GM23338 (cell line): ENCODE measurements at regions not wholly inside any gene's neighbourhood (a gene's known extent, or its start where the extent isn't known, plus 50 kb on each side); places are given as distances from the start of the nearest gene placed in this dataset.

Experiments
- ATAC-seq: fragments of 200-7000 bp; cut with Tn5 transposase; 3 replicates; pipeline ENCODE4 v1.9.1; 2020
- DNase-seq: peaks from one replicate; pipeline ENCODE4 v3.0.0-alpha.2; 2015; ENCODE audit warnings: low spot score
- H2AFZ ChIP-seq: fragments of 200-600 bp; sonication (generic); 2 replicates; pipeline ENCODE4 v1.8.0; 2016; ENCODE audit warnings: antibody characterized with exemption, mild to moderate bottlenecking, moderate library complexity
- H3F3A ChIP-seq: fragments of 200-600 bp; sonication (generic); replicated peaks from 2 replicates; pipeline ENCODE4 v1.8.0; 2017; ENCODE audit warnings: antibody characterized with exemption, mixed run types, low read depth
- H3K27ac ChIP-seq: fragments of 200-600 bp; sonication (generic); 2 replicates; pipeline ENCODE4 v1.6.1; 2016; ENCODE audit warnings: low read depth
- H3K27me3 ChIP-seq: fragments of 200-600 bp; sonication (generic); 2 replicates; pipeline ENCODE4 v1.8.0; 2016; ENCODE audit warnings: mild to moderate bottlenecking, mixed run types, moderate library complexity; ENCODE audit not compliant: insufficient read depth
- H3K36me3 ChIP-seq: fragments of 200-600 bp; sonication (generic); 2 replicates; pipeline ENCODE4 v1.8.0; 2016; ENCODE audit warnings: mild to moderate bottlenecking; ENCODE audit not compliant: insufficient read depth
- H3K4me1 ChIP-seq: fragments of 200-600 bp; sonication (generic); 2 replicates; pipeline ENCODE4 v1.8.0; 2016; ENCODE audit warnings: mild to moderate bottlenecking, moderate library complexity; ENCODE audit not compliant: insufficient read depth
- H3K4me2 ChIP-seq: fragments of 200-600 bp; sonication (generic); 2 replicates; pipeline ENCODE4 v1.7.1; 2017; ENCODE audit warnings: mixed run types
- H3K4me3 ChIP-seq: fragments of 200-600 bp; sonication (generic); 2 replicates; pipeline ENCODE4 v1.6.1; 2016; ENCODE audit warnings: mixed run types
- H3K79me2 ChIP-seq: fragments of 200-600 bp; sonication (generic); replicated peaks from 2 replicates; pipeline ENCODE4 v1.8.0; 2017; ENCODE audit warnings: mild to moderate bottlenecking; ENCODE audit not compliant: insufficient read depth
- H3K9me2 ChIP-seq: fragments of 200-600 bp; sonication (generic); 2 replicates; pipeline ENCODE4 v1.8.0; 2017; ENCODE audit not compliant: insufficient read depth
- H4K20me1 ChIP-seq: fragments of 200-600 bp; sonication (generic); replicated peaks from 2 replicates; pipeline ENCODE4 v1.8.0; 2017; ENCODE audit warnings: mild to moderate bottlenecking; ENCODE audit not compliant: insufficient read depth
- H3K27ac Mint-ChIP-seq: 2 replicates; pipeline ENCODE4 v1.8.0; 2020; ENCODE audit warnings: inconsistent platforms, mild to moderate bottlenecking, moderate library complexity, mixed read lengths
- H3K27me3 Mint-ChIP-seq: 3 replicates; pipeline ENCODE4 v1.8.0; 2022; ENCODE audit warnings: low read depth, mild to moderate bottlenecking, moderate library complexity, mixed read lengths, inconsistent platforms; ENCODE audit not compliant: insufficient read depth, poor library complexity
- H3K36me3 Mint-ChIP-seq: 3 replicates; pipeline ENCODE4 v1.8.0; 2021; ENCODE audit warnings: low read depth, mild to moderate bottlenecking, inconsistent platforms, moderate library complexity, mixed read lengths
- H3K4me1 Mint-ChIP-seq: 3 replicates; pipeline ENCODE4 v1.8.0; 2020; ENCODE audit warnings: mild to moderate bottlenecking, inconsistent platforms, mixed read lengths
- H3K4me3 Mint-ChIP-seq: 3 replicates; pipeline ENCODE4 v1.8.0; 2021; ENCODE audit warnings: moderate library complexity, mild to moderate bottlenecking, inconsistent platforms, mixed read lengths
- H3K9me3 Mint-ChIP-seq: 3 replicates; pipeline ENCODE4 v1.8.0; 2020; ENCODE audit warnings: moderate library complexity, mild to moderate bottlenecking, inconsistent platforms, mixed read lengths
- CTCF ChIP-seq, 2 experiments: fragments of 200-600 bp in 1 of 2; sonication (generic) in 1 of 2; conservative IDR thresholded peaks; 2 replicates each; pipeline versions ENCODE4 v1.5.1 to v1.6.1; 2016 to 2017; ENCODE audit warnings: antibody characterized with exemption in 2 of 2, low read depth in 2 of 2, mild to moderate bottlenecking in 2 of 2, moderate library complexity in 1 of 2
- JUNB ChIP-seq: IDR thresholded peaks from one replicate; pipeline ENCODE4 v1.6.1; 2016; ENCODE audit warnings: antibody characterized with exemption; ENCODE audit not compliant: unreplicated experiment
- POLR2AphosphoS5 ChIP-seq: IDR thresholded peaks from 2 replicates; pipeline ENCODE4 v1.6.1; 2016; ENCODE audit warnings: antibody characterized with exemption, low read depth
- ZNF331 ChIP-seq: fragments of 250-450 bp; sonication (Bioruptor Pico); IDR thresholded peaks from 2 replicates; pipeline ENCODE4 v1.5.0; 2020; ENCODE audit warnings: low read depth, mild to moderate bottlenecking, moderate library complexity
- ZNF462 ChIP-seq: fragments of 250-450 bp; sonication (Bioruptor Pico); IDR thresholded peaks from 2 replicates; pipeline ENCODE4 v1.5.0; 2020; ENCODE audit warnings: mild to moderate bottlenecking, moderate library complexity
- TF ChIP-seq, protein P1 (sequence below): IDR thresholded peaks from one replicate; pipeline ENCODE4 v1.6.1; 2018; ENCODE audit warnings: antibody characterized with exemption; ENCODE audit not compliant: unreplicated experiment

DNA sequence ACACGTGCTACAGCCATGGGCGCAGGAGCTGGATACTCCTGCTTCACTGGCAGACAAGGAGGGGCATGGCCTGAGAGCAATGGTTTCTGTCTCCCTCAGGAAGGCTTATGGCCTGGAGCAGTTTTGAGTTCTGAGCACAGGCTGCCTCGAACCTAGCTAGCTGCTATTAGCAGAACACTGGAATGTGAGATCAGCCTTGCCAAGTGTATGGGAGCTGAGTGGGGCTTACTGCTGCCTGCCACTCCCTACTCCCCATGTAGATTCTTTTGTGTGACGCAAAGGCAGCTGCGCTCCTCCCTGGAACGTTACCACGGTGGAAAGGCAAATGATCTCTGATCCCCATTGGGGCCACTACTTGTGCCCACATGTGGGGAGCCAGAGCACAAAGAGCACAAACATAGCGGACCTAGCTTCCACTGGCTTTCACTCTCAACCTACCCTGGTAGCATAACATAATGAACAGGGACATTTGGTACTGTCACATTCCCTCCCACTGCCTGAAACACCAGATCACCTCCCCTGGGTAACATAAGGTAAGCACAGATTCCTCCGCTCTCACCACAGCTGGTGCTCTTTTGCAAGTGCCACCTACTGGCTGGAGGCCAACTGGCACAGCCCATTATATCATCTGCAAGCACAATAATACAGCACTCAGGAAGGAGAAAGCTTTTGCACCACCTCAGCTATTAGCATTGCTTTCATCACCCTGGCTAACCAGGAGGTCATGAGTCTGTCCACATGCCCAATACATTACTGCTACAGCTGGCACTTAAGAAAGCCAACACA is 84.6 kb upstream of the GUCY1A2 start:
- peak overlapping the region; percentile 56; the same call in 1 of the 2 replicates for H2AFZ ChIP-seq
- H3K36me3 ChIP-seq = no peaks in the 10 kb centered on the region
- no peak overlapping the region for H3K4me2 ChIP-seq
- H3K4me1 ChIP-seq = no peaks in the 10 kb centered on the region
- no peaks in the 10 kb centered on the region for H3K79me2 ChIP-seq
- ATAC-seq (no peak), DNase-seq (peak; percentile 11)
- no peak for TF ChIP-seq POLR2AphosphoS5
- peak in 1 of 2 experiments; percentile 27 for TF ChIP-seq CTCF (conservative IDR thresholded peaks at IDR 0.05; ENCODE audit: low read depth in 2 of 2)
- Mint-ChIP-seq H3K4me1 (no peaks in the 10 kb centered on the region), H3K4me3 (no peak overlapping the region), H3K36me3 (no peaks in the 10 kb centered on the region; the same call in 2 of the 3 replicates), H3K27ac (no peak overlapping the region), H3K9me3 (peaks cover 11% of the 10 kb centered on the region; the same call in 1 of the 3 replicates), H3K27me3 (peaks cover 4% of the 10 kb centered on the region)
- no peak overlapping the region for H3K4me3 ChIP-seq
- no peaks in the 10 kb centered on the region for H3F3A ChIP-seq
- no peaks in the 10 kb centered on the region for H4K20me1 ChIP-seq
- H3K27ac ChIP-seq = no peak overlapping the region
- H3K27me3 ChIP-seq = no peaks in the 10 kb centered on the region
- H3K9me2 ChIP-seq = no peaks in the 10 kb centered on the region

DNA sequence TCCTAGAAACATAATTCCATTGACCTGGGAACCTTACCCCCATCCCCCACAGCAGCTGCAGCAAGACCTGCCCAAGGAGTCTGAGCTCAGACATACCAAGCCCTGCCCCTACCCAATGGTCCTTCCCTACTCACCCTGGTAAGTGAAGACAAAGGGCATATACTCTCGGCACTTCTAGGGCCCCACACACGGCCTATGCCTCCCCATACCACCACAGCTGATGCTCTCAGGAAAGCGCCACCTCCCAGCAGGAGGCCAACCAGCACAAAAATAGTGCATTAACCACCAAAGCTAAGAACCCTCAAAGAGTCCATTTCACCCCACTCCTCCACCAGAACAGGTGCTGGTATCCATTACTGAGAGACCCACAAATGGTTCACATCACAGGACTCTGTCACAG is 74.4 kb upstream of the GUCY1A2 start:
- Histone ChIP-seq H3K27me3 (no peaks in the 10 kb centered on the region), H3K27ac (no peak overlapping the region), H4K20me1 (no peaks in the 10 kb centered on the region), H3F3A (no peaks in the 10 kb centered on the region), H3K36me3 (no peaks in the 10 kb centered on the region), H3K9me2 (no peaks in the 10 kb centered on the region), H3K4me3 (no peak overlapping the region), H2AFZ (no peak overlapping the region), H3K4me1 (no peaks in the 10 kb centered on the region), H3K4me2 (no peak overlapping the region), H3K79me2 (no peaks in the 10 kb centered on the region)
- Mint-ChIP-seq H3K4me1 (no peaks in the 10 kb centered on the region), H3K27ac (no peak overlapping the region), H3K4me3 (no peak overlapping the region), H3K9me3 (peaks cover 34% of the 10 kb centered on the region), H3K27me3 (peaks cover 2% of the 10 kb centered on the region), H3K36me3 (no peaks in the 10 kb centered on the region)
- DNase-seq = no peak
- no peak for ATAC-seq
- TF ChIP-seq POLR2AphosphoS5 = no peak
- TF ChIP-seq, protein P1, sequence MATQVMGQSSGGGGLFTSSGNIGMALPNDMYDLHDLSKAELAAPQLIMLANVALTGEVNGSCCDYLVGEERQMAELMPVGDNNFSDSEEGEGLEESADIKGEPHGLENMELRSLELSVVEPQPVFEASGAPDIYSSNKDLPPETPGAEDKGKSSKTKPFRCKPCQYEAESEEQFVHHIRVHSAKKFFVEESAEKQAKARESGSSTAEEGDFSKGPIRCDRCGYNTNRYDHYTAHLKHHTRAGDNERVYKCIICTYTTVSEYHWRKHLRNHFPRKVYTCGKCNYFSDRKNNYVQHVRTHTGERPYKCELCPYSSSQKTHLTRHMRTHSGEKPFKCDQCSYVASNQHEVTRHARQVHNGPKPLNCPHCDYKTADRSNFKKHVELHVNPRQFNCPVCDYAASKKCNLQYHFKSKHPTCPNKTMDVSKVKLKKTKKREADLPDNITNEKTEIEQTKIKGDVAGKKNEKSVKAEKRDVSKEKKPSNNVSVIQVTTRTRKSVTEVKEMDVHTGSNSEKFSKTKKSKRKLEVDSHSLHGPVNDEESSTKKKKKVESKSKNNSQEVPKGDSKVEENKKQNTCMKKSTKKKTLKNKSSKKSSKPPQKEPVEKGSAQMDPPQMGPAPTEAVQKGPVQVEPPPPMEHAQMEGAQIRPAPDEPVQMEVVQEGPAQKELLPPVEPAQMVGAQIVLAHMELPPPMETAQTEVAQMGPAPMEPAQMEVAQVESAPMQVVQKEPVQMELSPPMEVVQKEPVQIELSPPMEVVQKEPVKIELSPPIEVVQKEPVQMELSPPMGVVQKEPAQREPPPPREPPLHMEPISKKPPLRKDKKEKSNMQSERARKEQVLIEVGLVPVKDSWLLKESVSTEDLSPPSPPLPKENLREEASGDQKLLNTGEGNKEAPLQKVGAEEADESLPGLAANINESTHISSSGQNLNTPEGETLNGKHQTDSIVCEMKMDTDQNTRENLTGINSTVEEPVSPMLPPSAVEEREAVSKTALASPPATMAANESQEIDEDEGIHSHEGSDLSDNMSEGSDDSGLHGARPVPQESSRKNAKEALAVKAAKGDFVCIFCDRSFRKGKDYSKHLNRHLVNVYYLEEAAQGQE = no peak
- TF ChIP-seq ZNF462 (CRISPR knock-in tag) = no peak
- TF ChIP-seq JUNB = no peak
- TF ChIP-seq ZNF331 (CRISPR knock-in tag) = no peak
- no peak for TF ChIP-seq CTCF (conservative IDR thresholded peaks at IDR 0.05; ENCODE audit: low read depth in 2 of 2)
